Activated T-cell treated with anti-CD3 and anti-CD28 coated beads, Interleukin-2, amount 50 U/mL, for 24 hours (primary cell): ENCODE measurements at regions not wholly inside any gene's neighbourhood (a gene's known extent, or its start where the extent isn't known, plus 50 kb on each side); places are given as distances from the start of the nearest gene placed in this dataset.

Experiments
- DNase-seq: peaks from one replicate; pipeline ENCODE4 v3.0.0-alpha.2; 2020
- H3K27ac Mint-ChIP-seq: 2 replicates; pipeline ENCODE4 v1.8.0; 2020; ENCODE audit warnings: mild to moderate bottlenecking, mixed read lengths
- H3K27me3 Mint-ChIP-seq: 2 replicates; pipeline ENCODE4 v1.8.0; 2020; ENCODE audit warnings: mixed read lengths
- H3K36me3 Mint-ChIP-seq: 2 replicates; pipeline ENCODE4 v1.8.0; 2020; ENCODE audit warnings: low read depth, mixed read lengths
- H3K4me1 Mint-ChIP-seq: 2 replicates; pipeline ENCODE4 v1.8.0; 2020; ENCODE audit warnings: low read depth, mixed read lengths
- H3K4me3 Mint-ChIP-seq: 2 replicates; pipeline ENCODE4 v1.8.0; 2020; ENCODE audit warnings: mild to moderate bottlenecking, moderate library complexity, mixed read lengths
- H3K9me3 Mint-ChIP-seq: 2 replicates; pipeline ENCODE4 v1.8.0; 2020; ENCODE audit warnings: mixed read lengths

DNA sequence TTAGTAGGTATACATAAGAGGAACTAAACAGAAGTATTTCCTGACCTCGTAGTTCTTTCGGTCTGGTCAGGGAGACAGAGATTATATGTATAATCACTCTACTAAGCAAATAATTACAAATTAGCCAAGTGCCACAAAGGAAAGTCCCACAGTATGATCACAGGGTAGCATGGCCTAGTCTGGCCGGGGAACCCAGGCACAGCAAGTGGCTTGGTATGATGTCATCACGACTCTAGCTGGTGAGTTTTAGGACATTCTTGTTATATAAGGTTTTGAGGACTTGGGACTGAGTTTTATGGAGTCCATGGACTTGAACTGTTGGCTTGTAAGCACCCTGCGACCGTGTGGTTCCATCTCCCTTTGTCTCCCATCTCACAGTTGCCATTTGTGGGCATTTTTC, 316.5 kb upstream of the ZFHX3 start:
- Mint-ChIP-seq H3K27me3 (no peaks in the 10 kb centered on the region), H3K27ac (no peak overlapping the region), H3K9me3 (no peaks in the 10 kb centered on the region), H3K4me3 (no peak overlapping the region), H3K36me3 (no peaks in the 10 kb centered on the region), H3K4me1 (no peaks in the 10 kb centered on the region)
- no peak for DNase-seq

DNA sequence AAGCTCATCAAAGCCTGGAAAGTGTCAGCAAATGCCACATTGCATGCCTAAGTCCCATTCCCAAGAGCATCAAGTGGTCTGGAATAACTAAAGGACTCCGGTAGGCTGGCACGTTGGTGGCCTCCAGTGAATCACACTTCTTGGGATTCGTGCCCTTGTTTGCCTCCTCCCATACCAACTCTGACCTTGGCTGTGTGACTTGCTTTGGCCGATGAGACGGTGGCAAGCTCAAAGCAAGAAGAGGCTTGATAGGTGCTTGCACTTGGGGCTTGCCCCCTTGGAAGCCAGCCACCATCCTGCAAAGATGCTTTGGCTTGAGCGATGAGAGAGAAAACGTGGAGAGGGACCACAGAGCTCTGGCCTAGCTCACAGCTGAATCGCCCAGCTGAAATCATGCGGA, 313.1 kb upstream of the ZFHX3 start:
- no peak for DNase-seq
- H3K27me3 Mint-ChIP-seq, result no peaks in the 10 kb centered on the region
- H3K36me3 Mint-ChIP-seq, result no peaks in the 10 kb centered on the region
- no peak overlapping the region for H3K4me3 Mint-ChIP-seq
- H3K9me3 Mint-ChIP-seq, result no peaks in the 10 kb centered on the region
- no peak overlapping the region for H3K27ac Mint-ChIP-seq
- H3K4me1 Mint-ChIP-seq, result no peaks in the 10 kb centered on the region

DNA sequence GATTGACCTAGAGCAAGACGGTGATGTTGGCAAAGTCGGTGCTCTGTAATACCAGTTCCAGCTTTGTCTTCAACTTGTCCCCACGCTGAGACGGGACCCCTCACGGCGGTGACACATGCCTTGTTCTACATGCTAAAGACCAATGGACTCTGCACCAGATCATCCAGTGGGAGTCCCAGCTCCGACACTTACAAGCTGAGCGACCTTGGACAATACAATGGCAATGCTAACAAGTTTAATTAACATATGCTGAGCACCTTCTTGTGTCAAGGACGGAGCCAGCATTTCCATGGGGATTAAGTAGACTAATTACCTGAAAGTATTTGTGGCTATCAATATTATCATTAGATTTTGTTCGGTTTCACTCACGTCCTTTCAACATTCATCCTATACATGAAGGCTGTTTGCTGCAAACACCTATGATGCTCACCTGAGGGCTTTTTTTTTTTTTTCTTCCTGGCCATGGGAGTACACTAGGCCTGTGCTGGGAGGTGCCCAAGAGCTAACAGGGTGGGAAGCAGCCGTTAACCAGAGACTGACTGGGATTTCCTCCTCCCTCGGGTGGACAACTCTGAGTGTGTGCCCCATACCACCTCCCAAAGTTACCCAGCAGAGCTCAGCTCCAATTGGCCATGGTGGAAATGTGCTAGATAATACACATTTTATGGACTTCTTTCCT, 308.6 kb upstream of the ZFHX3 start:
- Mint-ChIP-seq H3K9me3 (no peaks in the 10 kb centered on the region), H3K27me3 (no peaks in the 10 kb centered on the region), H3K4me3 (no peak overlapping the region), H3K4me1 (no peaks in the 10 kb centered on the region), H3K27ac (no peak overlapping the region), H3K36me3 (no peaks in the 10 kb centered on the region)
- no peak for DNase-seq

DNA sequence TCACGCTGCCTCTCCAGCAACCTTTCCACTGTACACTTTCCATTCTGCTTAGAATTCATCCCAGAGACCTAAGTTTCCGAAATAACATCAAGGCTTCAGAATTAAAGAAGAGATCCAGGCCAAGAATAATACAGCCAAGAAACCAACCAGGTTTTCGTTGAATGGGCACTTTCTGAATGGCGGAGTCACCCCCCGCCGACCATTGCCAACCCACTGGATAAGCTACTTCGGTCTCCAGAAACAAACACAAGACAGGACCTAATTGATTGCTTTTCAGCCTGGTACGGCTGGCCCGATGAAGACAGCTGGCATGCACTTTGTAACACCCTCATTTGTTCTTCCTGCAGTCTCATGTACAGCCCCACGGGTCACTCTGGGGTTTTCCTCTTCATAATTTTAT, 308.1 kb upstream of the ZFHX3 start:
- Mint-ChIP-seq H3K27ac (no peak overlapping the region), H3K9me3 (no peaks in the 10 kb centered on the region), H3K4me1 (no peaks in the 10 kb centered on the region), H3K4me3 (no peak overlapping the region), H3K36me3 (no peaks in the 10 kb centered on the region), H3K27me3 (no peaks in the 10 kb centered on the region)
- DNase-seq, result no peak

DNA sequence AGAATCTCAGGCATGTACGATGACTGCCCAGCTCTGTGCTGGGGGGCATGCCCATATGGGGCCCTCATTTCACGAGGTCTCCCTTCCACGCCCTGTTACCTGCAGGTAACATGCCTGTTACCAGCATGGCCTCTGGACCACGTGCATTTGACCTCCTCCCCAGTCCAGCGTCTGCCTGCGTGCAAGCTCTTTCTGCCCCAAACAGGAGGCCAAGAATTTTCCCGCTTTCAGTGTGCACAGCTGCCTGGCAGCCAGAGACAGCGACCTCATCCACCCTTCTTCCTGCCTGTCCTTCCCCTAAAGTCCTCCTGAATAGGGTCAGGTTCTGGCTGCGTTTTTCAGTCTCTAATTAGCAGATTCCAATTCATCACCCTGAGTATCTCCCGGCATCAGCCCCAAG, 306.5 kb upstream of the ZFHX3 start:
- H3K36me3 Mint-ChIP-seq, result no peaks in the 10 kb centered on the region
- no peak overlapping the region for H3K27ac Mint-ChIP-seq
- no peaks in the 10 kb centered on the region for H3K27me3 Mint-ChIP-seq
- no peaks in the 10 kb centered on the region for H3K9me3 Mint-ChIP-seq
- H3K4me3 Mint-ChIP-seq, result no peak overlapping the region
- no peak for DNase-seq
- no peaks in the 10 kb centered on the region for H3K4me1 Mint-ChIP-seq

DNA sequence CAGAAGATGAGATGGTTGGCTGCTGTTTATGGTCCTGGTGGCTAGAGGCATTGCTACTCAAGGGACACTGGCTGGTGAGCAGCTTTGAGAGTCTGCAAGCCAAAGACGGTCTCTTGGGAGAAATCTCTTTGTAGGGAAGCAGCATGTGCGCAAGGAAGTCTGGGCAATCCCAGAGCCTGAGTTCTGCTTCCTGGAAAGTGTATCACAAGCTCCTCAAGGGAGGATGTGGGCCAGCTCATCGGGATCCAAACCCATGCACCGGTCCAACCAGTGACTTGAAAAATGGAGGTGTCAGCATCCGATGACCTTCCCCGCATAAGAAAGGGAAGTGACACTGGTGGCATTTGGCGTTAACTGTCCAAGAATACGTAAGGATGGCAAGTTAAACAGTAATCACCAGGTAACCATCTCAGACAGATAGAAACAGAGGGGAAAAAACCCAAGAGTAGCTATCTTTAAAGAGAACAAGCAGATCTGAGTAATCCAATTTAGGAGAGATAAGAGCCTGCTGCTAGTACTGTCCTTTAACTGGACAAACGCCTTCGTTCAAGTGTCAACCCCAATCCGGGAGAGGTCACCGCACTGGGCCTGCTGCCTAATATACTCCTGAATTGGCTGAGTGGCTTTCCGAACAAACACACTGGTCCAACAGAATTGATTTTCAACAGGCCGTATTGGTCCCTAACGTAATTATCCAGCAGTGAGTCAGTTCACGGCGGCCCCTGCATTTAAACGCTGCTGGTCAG, 303.0 kb upstream of the ZFHX3 start:
- no peak overlapping the region for H3K4me3 Mint-ChIP-seq
- no peak overlapping the region for H3K27ac Mint-ChIP-seq
- no peak for DNase-seq
- no peaks in the 10 kb centered on the region for H3K36me3 Mint-ChIP-seq
- H3K4me1 Mint-ChIP-seq, result no peaks in the 10 kb centered on the region
- H3K27me3 Mint-ChIP-seq, result no peaks in the 10 kb centered on the region
- H3K9me3 Mint-ChIP-seq, result no peaks in the 10 kb centered on the region

DNA sequence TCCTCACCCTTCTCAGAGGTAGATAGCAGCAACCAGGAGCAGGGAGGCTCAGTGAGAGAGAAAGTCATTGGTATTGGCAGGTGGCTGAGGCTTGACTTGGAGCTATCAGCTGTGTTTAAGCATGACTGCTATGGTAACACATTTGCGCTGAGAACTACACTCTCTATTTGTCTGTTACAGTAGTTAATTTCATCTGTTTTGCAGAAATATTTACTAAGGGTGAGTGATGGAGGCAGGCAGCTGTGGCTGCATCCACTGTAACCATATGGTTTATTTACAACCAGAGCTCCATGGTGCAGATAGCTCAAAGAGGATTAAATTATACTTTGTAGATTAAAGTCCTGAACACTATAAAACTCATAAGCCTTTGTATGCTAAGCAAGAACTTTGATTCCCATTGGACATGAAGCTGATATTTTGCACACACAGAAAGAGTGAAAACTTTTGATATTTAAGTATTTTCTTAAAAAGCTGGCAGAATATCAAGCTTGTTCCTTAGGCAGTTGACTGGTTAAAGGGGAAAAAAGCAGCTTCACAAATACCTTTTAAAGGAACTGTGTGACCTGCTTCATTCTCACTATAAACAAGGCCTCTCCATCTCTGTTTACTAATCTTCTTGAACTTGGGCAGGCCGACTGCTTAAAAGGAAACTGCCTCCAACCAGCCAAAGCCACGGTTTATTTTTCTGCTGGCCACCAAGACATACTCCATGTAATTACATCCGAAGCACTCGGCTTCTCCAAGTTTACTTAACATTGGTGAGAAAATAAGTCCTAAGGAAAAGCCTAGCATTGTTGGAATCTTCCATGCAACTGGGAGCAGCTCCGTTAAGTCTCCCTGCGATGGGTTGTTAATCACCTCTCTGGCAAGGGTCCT, 299.8 kb upstream of the ZFHX3 start:
- Mint-ChIP-seq H3K27ac (no peak overlapping the region), H3K4me3 (no peak overlapping the region), H3K9me3 (no peaks in the 10 kb centered on the region), H3K36me3 (no peaks in the 10 kb centered on the region), H3K4me1 (no peaks in the 10 kb centered on the region), H3K27me3 (no peaks in the 10 kb centered on the region)
- no peak for DNase-seq

DNA sequence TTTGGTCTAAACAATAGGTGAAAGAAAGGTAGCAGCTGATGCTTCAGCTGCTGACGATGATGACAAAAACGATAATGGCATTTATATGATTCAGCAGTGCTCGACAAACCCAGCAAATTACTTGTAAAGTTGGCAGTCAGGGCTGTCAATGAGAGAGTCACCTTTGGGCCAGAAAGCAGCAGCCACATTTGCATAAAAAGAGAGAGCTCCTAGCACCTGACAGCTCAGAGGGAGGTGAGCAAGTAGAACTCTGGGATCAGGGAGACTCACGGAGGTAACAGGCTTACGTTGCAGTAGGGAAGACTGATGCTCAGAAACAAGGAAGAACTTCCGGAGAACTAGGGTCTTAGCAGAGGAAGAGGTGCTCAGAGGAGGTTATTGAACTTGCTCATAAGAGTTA, 291.9 kb upstream of the ZFHX3 start:
- H3K4me1 Mint-ChIP-seq, result no peaks in the 10 kb centered on the region
- no peaks in the 10 kb centered on the region for H3K36me3 Mint-ChIP-seq
- no peak overlapping the region for H3K4me3 Mint-ChIP-seq
- no peak overlapping the region for H3K27ac Mint-ChIP-seq
- DNase-seq, result no peak
- peaks cover 2% of the 10 kb centered on the region for H3K27me3 Mint-ChIP-seq
- no peaks in the 10 kb centered on the region for H3K9me3 Mint-ChIP-seq

DNA sequence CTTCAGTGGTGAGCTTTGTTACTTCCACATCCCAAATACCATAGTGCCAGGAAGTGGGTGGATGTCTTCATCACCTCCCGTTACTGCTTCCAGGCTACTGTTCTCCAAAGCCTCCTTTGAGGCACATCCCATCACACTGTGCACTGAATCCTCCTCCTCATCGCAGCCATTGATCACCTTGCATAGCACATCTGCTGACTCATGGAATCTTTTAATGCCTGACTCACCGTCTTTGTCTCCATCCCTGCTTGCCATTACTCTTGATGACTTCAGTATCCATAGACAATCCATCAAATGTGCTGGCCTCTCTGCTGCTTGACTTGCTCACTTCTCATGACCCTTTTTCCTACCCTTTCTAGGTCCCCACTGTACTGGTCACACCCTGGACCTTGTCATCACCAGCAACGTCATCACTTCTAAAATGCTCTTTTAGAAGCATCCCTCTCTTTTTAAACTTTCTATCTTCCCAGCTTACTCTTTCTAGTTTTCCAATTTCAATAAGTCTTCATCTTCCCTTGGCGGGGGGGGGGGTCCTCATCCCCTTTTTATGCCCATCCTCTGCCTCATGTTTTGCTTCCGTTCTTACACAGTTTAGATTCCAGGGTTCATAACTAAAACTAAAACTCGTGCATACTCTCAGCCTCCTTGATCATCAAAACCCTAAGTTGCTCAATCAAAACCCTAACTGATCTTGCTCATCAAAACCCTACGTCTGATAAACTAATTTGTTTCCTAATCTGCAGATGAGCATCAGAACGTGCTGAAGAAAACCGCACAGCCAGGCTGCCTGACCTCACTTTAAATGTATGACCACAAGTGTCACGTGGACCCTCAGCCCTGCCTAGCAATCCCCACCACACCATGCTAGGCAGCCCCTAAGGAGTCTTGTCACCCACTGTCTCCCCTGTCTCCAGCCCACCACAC, 289.7 kb upstream of the ZFHX3 start:
- H3K27ac Mint-ChIP-seq, result no peak overlapping the region
- no peaks in the 10 kb centered on the region for H3K36me3 Mint-ChIP-seq
- no peak for DNase-seq
- H3K27me3 Mint-ChIP-seq, result peaks cover 2% of the 10 kb centered on the region
- no peaks in the 10 kb centered on the region for H3K4me1 Mint-ChIP-seq
- no peak overlapping the region for H3K4me3 Mint-ChIP-seq
- no peaks in the 10 kb centered on the region for H3K9me3 Mint-ChIP-seq

DNA sequence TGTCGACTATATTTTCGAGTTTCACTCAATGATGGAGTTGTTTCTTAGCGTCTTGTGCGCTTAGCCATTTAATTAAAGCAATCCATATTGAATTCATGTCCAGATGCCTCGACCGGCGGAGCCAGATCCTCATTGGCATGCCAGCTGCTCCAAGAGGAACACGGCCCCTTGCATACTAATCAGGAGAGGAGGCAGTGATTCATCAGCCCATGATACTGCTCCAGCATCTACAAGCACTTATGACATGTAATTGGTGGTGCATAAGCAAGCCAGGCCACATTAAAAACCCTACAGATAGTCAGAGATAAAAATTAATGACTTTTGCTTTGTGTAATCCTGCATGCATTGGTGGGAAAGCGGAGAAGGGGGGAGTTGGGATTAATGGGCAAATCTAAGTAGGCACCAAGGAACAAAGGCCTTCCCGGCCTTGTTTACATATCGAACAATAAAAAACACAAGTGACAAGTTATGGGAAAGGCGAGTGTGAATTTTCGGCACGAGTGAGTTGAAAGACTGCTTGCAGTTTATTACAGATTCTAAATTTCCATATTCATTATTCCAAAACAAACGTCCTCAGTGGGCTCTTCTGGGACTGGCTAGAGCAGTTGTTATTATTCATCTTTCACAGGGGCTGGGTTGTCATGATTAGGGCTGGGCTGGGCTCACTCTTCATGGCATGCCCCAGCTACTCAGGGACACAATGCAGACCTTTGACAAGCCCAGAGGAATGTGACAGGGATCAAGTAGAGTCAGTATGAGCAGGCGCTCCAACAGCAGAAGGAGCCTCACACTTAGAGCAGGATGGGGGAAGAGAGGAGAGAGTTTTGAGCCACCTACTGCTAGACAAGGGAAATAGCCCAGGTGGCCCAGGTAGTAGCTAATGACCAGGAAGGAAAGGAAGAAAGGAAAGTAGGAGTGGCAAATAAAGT, 281.7 kb upstream of the ZFHX3 start:
- no peak for DNase-seq
- Mint-ChIP-seq H3K36me3 (no peaks in the 10 kb centered on the region), H3K4me1 (no peaks in the 10 kb centered on the region), H3K9me3 (peaks cover 6% of the 10 kb centered on the region), H3K27ac (no peak overlapping the region), H3K27me3 (no peaks in the 10 kb centered on the region), H3K4me3 (no peak overlapping the region)

DNA sequence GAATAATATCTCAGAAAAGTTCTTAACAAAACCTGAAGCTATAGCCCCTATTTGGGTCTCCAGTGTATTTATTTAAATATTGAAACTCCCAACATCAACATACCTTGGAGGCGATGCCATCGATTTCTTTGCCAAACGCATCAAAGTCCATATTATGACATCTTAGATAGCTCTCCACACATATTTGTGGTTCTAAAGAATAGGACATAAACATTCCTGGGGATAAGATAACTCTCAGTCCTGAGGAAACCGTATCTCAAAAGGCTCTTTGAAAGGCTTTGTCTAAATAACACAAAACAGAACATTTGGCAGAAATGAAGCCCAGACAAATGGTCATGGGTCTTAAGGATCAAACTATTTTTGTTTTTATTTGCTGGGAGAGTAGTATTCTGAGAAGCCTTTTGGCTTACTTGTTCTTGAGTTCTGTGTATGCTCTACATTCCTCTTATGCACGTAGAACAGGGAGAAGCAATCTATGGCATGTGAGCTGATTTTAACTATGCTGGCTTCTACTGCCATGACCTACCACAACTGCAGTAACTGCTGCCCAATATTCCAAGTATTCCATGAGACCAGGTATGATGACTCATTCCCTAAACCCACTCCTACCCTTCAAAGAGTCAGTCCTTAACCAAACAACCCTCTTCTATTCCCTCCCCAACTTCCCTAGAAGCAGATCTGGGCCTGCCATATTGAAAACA, 279.0 kb upstream of the ZFHX3 start:
- H3K36me3 Mint-ChIP-seq, result no peaks in the 10 kb centered on the region
- peaks cover 6% of the 10 kb centered on the region for H3K9me3 Mint-ChIP-seq
- H3K4me1 Mint-ChIP-seq, result no peaks in the 10 kb centered on the region
- H3K27ac Mint-ChIP-seq, result no peak overlapping the region
- H3K4me3 Mint-ChIP-seq, result no peak overlapping the region
- no peak for DNase-seq
- no peaks in the 10 kb centered on the region for H3K27me3 Mint-ChIP-seq

DNA sequence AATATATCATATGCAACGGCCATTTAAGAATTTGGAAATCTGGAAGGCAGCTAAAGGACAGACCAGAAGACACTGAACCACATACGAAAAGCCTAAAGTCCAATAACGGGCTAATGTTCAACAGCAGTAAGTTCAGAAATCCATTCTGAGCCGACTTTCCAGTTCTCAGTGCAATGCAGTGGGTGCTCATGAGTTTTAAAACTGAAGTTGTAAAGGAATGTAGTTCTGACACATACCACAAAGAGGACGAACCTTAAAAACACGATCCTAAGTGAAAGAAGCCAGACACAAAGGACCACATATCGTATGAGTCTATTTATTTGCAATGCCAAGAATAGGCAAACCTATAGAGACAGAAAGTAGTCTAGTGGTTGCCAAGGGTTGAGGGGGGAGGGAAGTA, 278.3 kb upstream of the ZFHX3 start:
- no peak overlapping the region for H3K4me3 Mint-ChIP-seq
- no peaks in the 10 kb centered on the region for H3K36me3 Mint-ChIP-seq
- no peaks in the 10 kb centered on the region for H3K27me3 Mint-ChIP-seq
- peaks cover 6% of the 10 kb centered on the region for H3K9me3 Mint-ChIP-seq
- H3K27ac Mint-ChIP-seq, result no peak overlapping the region
- no peaks in the 10 kb centered on the region for H3K4me1 Mint-ChIP-seq
- no peak for DNase-seq

DNA sequence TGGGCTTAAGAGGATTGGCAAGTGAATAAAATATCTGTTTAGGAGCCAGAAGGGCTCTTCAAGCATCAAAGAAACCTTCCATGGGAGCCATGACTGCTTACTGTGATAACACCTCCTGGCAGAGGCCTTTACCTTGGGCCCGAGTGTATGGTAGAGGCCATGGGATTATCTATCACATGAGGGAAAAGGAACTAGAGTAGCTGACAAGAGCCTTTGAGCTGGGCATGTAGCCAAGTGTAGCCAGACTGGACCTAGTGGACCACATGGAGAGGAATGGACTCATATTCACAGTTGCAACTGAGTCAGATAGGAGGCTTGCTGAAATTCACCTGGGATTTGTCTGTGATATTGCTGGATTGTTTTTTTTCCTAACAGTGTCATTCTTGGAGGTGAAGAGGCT, 276.0 kb upstream of the ZFHX3 start:
- Mint-ChIP-seq H3K9me3 (peaks cover 5% of the 10 kb centered on the region), H3K27me3 (no peaks in the 10 kb centered on the region), H3K4me3 (no peak overlapping the region), H3K4me1 (no peaks in the 10 kb centered on the region), H3K27ac (no peak overlapping the region), H3K36me3 (no peaks in the 10 kb centered on the region)
- no peak for DNase-seq
